Fibroblast of villous mesenchyme (primary cell): ENCODE measurements at regions not wholly inside any gene's neighbourhood (a gene's known extent, or its start where the extent isn't known, plus 50 kb on each side); places are given as distances from the start of the nearest gene placed in this dataset.
"Not testable (repeated sequence)": the region's sequence is repeated elsewhere in the genome, so short reads cannot be mapped to it uniquely, and the experiment has no call there.

Experiments used
- DNase-seq: peaks from one replicate; pipeline ENCODE4 v3.0.0-alpha.2; 2010; ENCODE audit warnings: low read depth
- H3K4me3 ChIP-seq: 2 replicates; pipeline ENCODE4 v1.5.1; 2011; ENCODE audit warnings: low read depth, mild to moderate bottlenecking, low read length
- TF ChIP-seq, protein P1 (sequence below): IDR thresholded peaks from 2 replicates; pipeline ENCODE4 v1.5.1; 2012; ENCODE audit warnings: low read depth, mild to moderate bottlenecking, low read length; ENCODE audit not compliant: insufficient read depth

DNA sequence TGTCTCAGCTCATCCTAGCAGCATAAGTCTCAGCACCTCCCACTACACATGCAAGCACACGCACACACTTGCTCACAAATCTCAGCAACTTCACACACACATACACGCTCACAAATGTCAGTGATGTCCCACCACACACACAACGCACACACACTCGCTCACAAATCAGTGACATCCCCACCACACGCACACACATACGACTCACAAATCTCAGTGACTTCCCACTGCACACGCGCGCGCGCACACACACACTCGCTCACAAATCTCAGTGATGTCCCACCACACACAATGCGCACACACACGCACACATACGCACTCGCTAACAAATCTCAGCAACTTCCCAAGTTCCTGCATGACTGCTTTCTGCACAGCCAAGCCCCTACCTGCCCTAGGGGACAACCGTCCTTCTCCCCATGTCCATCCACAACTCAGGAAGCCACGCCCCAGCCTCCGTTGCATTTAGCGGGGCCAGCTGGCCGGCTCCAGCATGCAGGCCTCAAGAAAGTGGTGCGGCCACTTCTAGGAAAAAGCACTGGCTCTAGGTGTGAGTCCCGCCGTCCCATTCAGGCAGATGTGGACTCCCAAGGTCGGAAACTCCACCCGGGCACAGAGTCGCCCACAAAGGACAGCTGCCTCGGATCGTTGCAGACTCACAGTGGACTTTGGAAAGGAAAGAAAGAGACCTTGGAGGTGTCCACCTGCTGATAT is 180.1 kb upstream of the SALL3 start:
- no peak for DNase-seq
- TF ChIP-seq, protein P1, sequence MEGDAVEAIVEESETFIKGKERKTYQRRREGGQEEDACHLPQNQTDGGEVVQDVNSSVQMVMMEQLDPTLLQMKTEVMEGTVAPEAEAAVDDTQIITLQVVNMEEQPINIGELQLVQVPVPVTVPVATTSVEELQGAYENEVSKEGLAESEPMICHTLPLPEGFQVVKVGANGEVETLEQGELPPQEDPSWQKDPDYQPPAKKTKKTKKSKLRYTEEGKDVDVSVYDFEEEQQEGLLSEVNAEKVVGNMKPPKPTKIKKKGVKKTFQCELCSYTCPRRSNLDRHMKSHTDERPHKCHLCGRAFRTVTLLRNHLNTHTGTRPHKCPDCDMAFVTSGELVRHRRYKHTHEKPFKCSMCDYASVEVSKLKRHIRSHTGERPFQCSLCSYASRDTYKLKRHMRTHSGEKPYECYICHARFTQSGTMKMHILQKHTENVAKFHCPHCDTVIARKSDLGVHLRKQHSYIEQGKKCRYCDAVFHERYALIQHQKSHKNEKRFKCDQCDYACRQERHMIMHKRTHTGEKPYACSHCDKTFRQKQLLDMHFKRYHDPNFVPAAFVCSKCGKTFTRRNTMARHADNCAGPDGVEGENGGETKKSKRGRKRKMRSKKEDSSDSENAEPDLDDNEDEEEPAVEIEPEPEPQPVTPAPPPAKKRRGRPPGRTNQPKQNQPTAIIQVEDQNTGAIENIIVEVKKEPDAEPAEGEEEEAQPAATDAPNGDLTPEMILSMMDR, result no peak
- no peak overlapping the region for H3K4me3 ChIP-seq

GRCh38 chr18:78800102-78800851 is 179.3 kb upstream of the SALL3 start:
- DNase-seq, H3K4me3 ChIP-seq: not testable (repeated sequence)

DNA sequence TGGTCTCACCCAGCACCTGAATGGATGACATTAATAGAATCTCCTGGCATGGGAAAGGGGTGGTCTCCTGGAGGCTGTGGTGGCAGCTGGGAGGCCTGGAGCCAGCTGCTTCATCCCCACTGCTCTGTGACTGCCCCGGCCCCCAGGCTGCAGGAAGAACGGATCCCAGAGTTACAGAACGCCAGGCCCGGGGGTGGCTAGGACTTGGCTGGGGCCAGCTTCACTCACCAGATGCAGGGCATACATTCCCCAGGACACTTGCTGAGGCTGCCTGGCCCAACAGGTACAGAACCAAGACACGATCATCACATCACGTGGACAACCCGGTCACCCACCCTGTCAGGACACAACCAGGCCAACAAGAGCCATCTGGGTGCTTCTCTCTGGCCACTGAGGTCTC is 178.6 kb upstream of the SALL3 start:
- TF ChIP-seq, protein P1, result no peak
- no peak overlapping the region for H3K4me3 ChIP-seq
- DNase-seq, result no peak

- TF ChIP-seq, protein P1, result no peak
- no peak overlapping the region for H3K4me3 ChIP-seq
- no peak for DNase-seq
Observed at GRCh38 chr18:78803104-78803503, 176.5 kb upstream of the SALL3 start.

GRCh38 chr18:78804206-78805030 is 175.2 kb upstream of the SALL3 start:
- H3K4me3 ChIP-seq, result no peak overlapping the region
- no peak for DNase-seq
- TF ChIP-seq, protein P1, result no peak

- no peak for DNase-seq
- H3K4me3 ChIP-seq, result no peak overlapping the region
Observed at GRCh38 chr18:78805840-78806239, 173.8 kb upstream of the SALL3 start.

More at GRCh38 chr18:78805840-78806239, 173.8 kb upstream of the SALL3 start:
- TF ChIP-seq, protein P1, result no peak
